SK-N-SH (cell line): ENCODE measurements at regions not wholly inside any gene's neighbourhood (a gene's known extent, or its start where the extent isn't known, plus 50 kb on each side); places are given as distances from the start of the nearest gene placed in this dataset.

ENCODE experiments used
- CTCF ChIA-PET: fragments of 300-600, 350-600 bp; formaldehyde crosslinking; extraction: SDS; loops from one replicate; lab custom pipeline; 2021; lab: Yijun Ruan, JAX
- POLR2A ChIA-PET: fragments of 350-600 bp; sonication (Branson Sonifier 250); formaldehyde crosslinking; extraction: SDS; loops from one replicate; lab custom pipeline; 2020; ENCODE audit warnings: antibody characterized with exemption, inconsistent platforms; lab: Yijun Ruan, JAX
- DNase-seq: peaks from one replicate; pipeline ENCODE4 v3.0.0; 2012
- H2AFZ ChIP-seq: fragments of 200-600 bp; sonication (generic); 2 replicates; pipeline ENCODE4 v1.8.1; 2016; ENCODE audit warnings: antibody characterized with exemption, mild to moderate bottlenecking, low read depth
- H3F3A ChIP-seq: fragments of 200-600 bp; sonication (generic); replicated peaks from 2 replicates; pipeline ENCODE3; 2016; ENCODE audit warnings: antibody characterized with exemption, mild to moderate bottlenecking; ENCODE audit not compliant: insufficient read depth
- H3K27ac ChIP-seq, 2 experiments: fragments of 200-500 bp in 1 of 2; fragments of 200-600 bp in 1 of 2; sonication (Bioruptor generic) in 1 of 2; sonication (generic), shearing (Covaris generic) in 1 of 2; 2 replicates each; pipeline versions ENCODE4 v1.5.1 to v1.6.1; 2014 to 2016; ENCODE audit warnings: low read depth in 2 of 2, inconsistent platforms in 1 of 2, low read length in 1 of 2, mild to moderate bottlenecking in 1 of 2, mixed read lengths in 1 of 2
- H3K27me3 ChIP-seq: fragments of 200-600 bp; sonication (generic), shearing (Covaris generic); 2 replicates; pipeline ENCODE4 v1.6.1; 2016; ENCODE audit warnings: mixed run types; ENCODE audit not compliant: insufficient read depth
- H3K36me3 ChIP-seq, 2 experiments: fragments of 200-500 bp in 1 of 2; fragments of 200-600 bp in 1 of 2; sonication (Bioruptor generic) in 1 of 2; sonication (generic) in 1 of 2; replicated peaks in 1 of 2; 2 replicates each; pipeline versions ENCODE3 to v1.5.1; 2014 to 2016; ENCODE audit warnings: low read length in 1 of 2, mild to moderate bottlenecking in 1 of 2; ENCODE audit not compliant: insufficient read depth in 2 of 2, control insufficient read depth in 1 of 2
- H3K4me1 ChIP-seq, 2 experiments: fragments of 200-500 bp in 1 of 2; fragments of 200-600 bp in 1 of 2; sonication (Bioruptor generic) in 1 of 2; sonication (generic), shearing (Covaris generic) in 1 of 2; 2 replicates each; pipeline versions ENCODE4 v1.5.1 to v1.6.1; 2014 to 2016; ENCODE audit warnings: low read depth in 1 of 2, low read length in 1 of 2, mixed run types in 1 of 2; ENCODE audit not compliant: insufficient read depth in 2 of 2, control insufficient read depth in 1 of 2
- H3K4me2 ChIP-seq: fragments of 200-600 bp; sonication (generic), shearing (Covaris generic); 2 replicates; pipeline ENCODE4 v1.6.1; 2017; ENCODE audit warnings: mixed run types
- H3K4me3 ChIP-seq, 2 experiments: fragments of 200-500 bp in 1 of 2; fragments of 200-600 bp in 1 of 2; sonication (Bioruptor generic) in 1 of 2; sonication (generic), shearing (Covaris generic) in 1 of 2; 2 replicates each; pipeline versions ENCODE4 v1.5.1 to v1.8.1; 2014 to 2016; ENCODE audit warnings: low read depth in 2 of 2, inconsistent platforms in 1 of 2, low read length in 1 of 2, mild to moderate bottlenecking in 1 of 2, mixed read lengths in 1 of 2, moderate library complexity in 1 of 2
- H3K79me2 ChIP-seq: fragments of 200-600 bp; sonication (generic); 2 replicates; pipeline ENCODE4 v1.8.1; 2017; ENCODE audit warnings: mild to moderate bottlenecking; ENCODE audit not compliant: insufficient read depth
- H3K9ac ChIP-seq: fragments of 200-600 bp; sonication (generic); 2 replicates; pipeline ENCODE4 v1.6.1; 2017; ENCODE audit warnings: mixed run types
- H3K9me2 ChIP-seq: fragments of 200-600 bp; sonication (generic); 2 replicates; pipeline ENCODE4 v1.6.1; 2017; ENCODE audit warnings: mixed run types
- H3K9me3 ChIP-seq: fragments of 200-600 bp; sonication (generic); 2 replicates; pipeline ENCODE4 v1.6.1; 2017; ENCODE audit warnings: mixed run types, mild to moderate bottlenecking, moderate library complexity
- H4K20me1 ChIP-seq: fragments of 200-600 bp; sonication (generic); 2 replicates; pipeline ENCODE4 v1.6.1; 2017; ENCODE audit warnings: mild to moderate bottlenecking, mixed run types; ENCODE audit not compliant: insufficient read depth
- EP300 ChIP-seq, 2 experiments: IDR thresholded peaks; 2 replicates each; pipeline versions ENCODE4 v1.4.0 to v1.6.1; 2012; ENCODE audit warnings: borderline replicate concordance in 1 of 2, low read depth in 1 of 2, low read length in 1 of 2
- EZH2phosphoT487 ChIP-seq: fragments of 200-600 bp; sonication (generic); IDR thresholded peaks from 2 replicates; pipeline ENCODE4 v1.6.1; 2017; ENCODE audit warnings: low read depth, mixed run types, mild to moderate bottlenecking, antibody characterized with exemption, moderate library complexity, borderline replicate concordance
- FOXM1 ChIP-seq: IDR thresholded peaks from 2 replicates; pipeline ENCODE4 v1.4.0; 2012; ENCODE audit warnings: low read depth, mild to moderate bottlenecking
- PBX3 ChIP-seq: IDR thresholded peaks from 2 replicates; pipeline ENCODE4; 2012
- RFX5 ChIP-seq: IDR thresholded peaks from 2 replicates; pipeline ENCODE4 v1.6.1; 2012; ENCODE audit warnings: mild to moderate bottlenecking, improper control_type of control experiment, low read length
- SMC3 ChIP-seq: IDR thresholded peaks from 2 replicates; pipeline ENCODE4 v1.6.1; 2012; ENCODE audit warnings: low read depth, low read length, improper control_type of control experiment
- TAF1 ChIP-seq: IDR thresholded peaks from 2 replicates; pipeline ENCODE4 v1.6.1; 2012; ENCODE audit warnings: low read depth, mild to moderate bottlenecking, low read length, moderate library complexity, borderline replicate concordance
- TEAD4 ChIP-seq: IDR thresholded peaks from 2 replicates; pipeline ENCODE4 v1.4.0; 2012; ENCODE audit warnings: mild to moderate bottlenecking, borderline replicate concordance; ENCODE audit not compliant: insufficient read depth
- USF1 ChIP-seq: IDR thresholded peaks from 2 replicates; pipeline ENCODE4 v1.4.0; 2012; ENCODE audit warnings: low read depth, borderline replicate concordance
- WGBS: methylation state at CpG from one replicate; pipeline ENCODE4 v1.1.6; 2017; ENCODE audit warnings: low lambda C conversion rate; 5-methylcytosine and 5-hydroxymethylcytosine counted together

DNA sequence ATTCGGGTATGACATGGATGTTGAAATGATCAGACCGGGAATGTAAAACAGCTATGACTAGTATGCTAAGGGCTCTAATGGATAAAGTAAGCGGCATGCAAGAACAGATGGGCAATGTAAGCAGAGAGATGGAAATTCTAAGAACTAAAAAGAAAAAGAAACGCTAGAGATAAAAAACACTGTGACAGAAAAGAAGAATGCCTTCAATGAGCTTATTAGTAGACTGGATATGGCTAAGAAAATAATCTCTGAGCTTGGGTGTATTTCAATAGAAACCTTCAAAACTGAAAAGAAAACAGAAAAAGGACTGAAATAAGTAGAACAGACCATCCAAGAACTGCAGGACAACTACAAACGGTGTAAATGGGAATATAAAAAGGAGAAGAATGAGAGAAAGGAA lies 101.2 kb downstream of the HES1 start:
- Histone ChIP-seq H3K4me2 (no peak overlapping the region), H3F3A (no peaks in the 10 kb centered on the region), H3K79me2 (no peaks in the 10 kb centered on the region), H4K20me1 (no peaks in the 10 kb centered on the region), H3K9me3 (no peaks in the 10 kb centered on the region), H3K4me1 (no peaks in the 10 kb centered on the region; a peak in 1 of 4 replicates), H3K9me2 (no peaks in the 10 kb centered on the region), H3K4me3 (no peak overlapping the region), H3K36me3 (no peaks in the 10 kb centered on the region), H3K27ac (no peak overlapping the region), H3K9ac (no peak overlapping the region), H3K27me3 (0 out of 2 replicates have a peak, but pooled peaks cover 7% of the 10 kb centered on the region), H2AFZ (peak overlapping the region; percentile 51; the same call in 1 of the 2 replicates)
- WGBS: 53% methylated on average over 5 of the region's 5 CpGs
- DNase-seq: no peak
- POLR2A ChIA-PET: no interaction called here
- CTCF ChIA-PET: interaction anchor here (0.7 kb wide), 1 partner anchor 71 kb away, joined by 3 read pairs; no protein-coding TSS in a partner anchor
- no peak for TF ChIP-seq USF1
- no peak for TF ChIP-seq EP300 (IDR thresholded peaks at IDR 0.05; ENCODE audit: borderline replicate concordance in 1 of 2, low read depth in 1 of 2, low read length in 1 of 2)
- TF ChIP-seq EZH2phosphoT487: no peak
- no peak for TF ChIP-seq PBX3

GRCh38 chr3:194240766-194241165 lies 104.8 kb downstream of the HES1 start:
- no peaks in the 10 kb centered on the region for H3K9me2 ChIP-seq
- H3K4me1 ChIP-seq: no peaks in the 10 kb centered on the region
- H3K9ac ChIP-seq: no peak overlapping the region
- H3K79me2 ChIP-seq: no peaks in the 10 kb centered on the region
- 75% methylated on average over 7 of the region's 7 CpGs for WGBS
- H3F3A ChIP-seq: no peaks in the 10 kb centered on the region
- no peaks in the 10 kb centered on the region for H3K9me3 ChIP-seq
- H3K27me3 ChIP-seq: 0 out of 2 replicates have a peak, but pooled peaks cover 5% of the 10 kb centered on the region
- H3K4me3 ChIP-seq: no peak overlapping the region
- no peaks in the 10 kb centered on the region for H4K20me1 ChIP-seq
- CTCF ChIA-PET: interaction anchor here (1.8 kb wide), 1 partner anchor 75 kb away, joined by 7 read pairs; no protein-coding TSS in a partner anchor
- H3K4me2 ChIP-seq: no peak overlapping the region
- no peak overlapping the region for H2AFZ ChIP-seq
- DNase-seq: no peak
- no peaks in the 10 kb centered on the region for H3K36me3 ChIP-seq
- POLR2A ChIA-PET: no interaction called here
- no peak for TF ChIP-seq TEAD4
- no peak for TF ChIP-seq RFX5
- TF ChIP-seq SMC3: no peak
- no peak for TF ChIP-seq FOXM1
- TF ChIP-seq TAF1: no peak
- H3K27ac ChIP-seq: no peak overlapping the region
